Astrocyte of the spinal cord (primary cell): ENCODE measurements at regions not wholly inside any gene's neighbourhood (a gene's known extent, or its start where the extent isn't known, plus 50 kb on each side); places are given as distances from the start of the nearest gene placed in this dataset.

Experiments used
- DNase-seq: peaks from one replicate; pipeline ENCODE4 v3.0.0; 2011; ENCODE audit warnings: low read depth, low spot score
- H3K4me3 ChIP-seq: 2 replicates; pipeline ENCODE4 v1.5.1; 2011; ENCODE audit warnings: low read depth, mild to moderate bottlenecking, low read length, moderate library complexity
- CTCF ChIP-seq: IDR thresholded peaks from 2 replicates; pipeline ENCODE4 v1.5.1; 2012; ENCODE audit warnings: low read depth, mild to moderate bottlenecking, low read length, inconsistent platforms
- in situ Hi-C: cut with HindIII; loops from 2 replicates; pipeline ENCODE4 v1.10.0; 2017; ENCODE audit warnings: low sequenced_read_pairs

- in situ Hi-C loops = no loop called here
- no peak for TF ChIP-seq CTCF
- DNase-seq = no peak
- H3K4me3 ChIP-seq = no peak overlapping the region
Measured at GRCh38 chr2:88811233-88811632, 119.8 kb downstream of the RPIA start.

- DNase-seq = no peak
- TF ChIP-seq CTCF = no peak
- in situ Hi-C loops = no loop called here
- no peak overlapping the region for H3K4me3 ChIP-seq
Measured at GRCh38 chr2:88811681-88812080, 120.2 kb downstream of the RPIA start.

GRCh38 chr2:88813612-88814011 lies 122.1 kb downstream of the RPIA start:
- H3K4me3 ChIP-seq = no peak overlapping the region
- no peak for DNase-seq
- in situ Hi-C loops = no loop called here
- no peak for TF ChIP-seq CTCF

- in situ Hi-C loops = no loop called here
- no peak for DNase-seq
- H3K4me3 ChIP-seq = no peak overlapping the region
- TF ChIP-seq CTCF = no peak
Measured at GRCh38 chr2:88815282-88815681, 123.8 kb downstream of the RPIA start.

GRCh38 chr2:88815697-88816096 lies 124.2 kb downstream of the RPIA start:
- DNase-seq = no peak
- in situ Hi-C loops = no loop called here
- H3K4me3 ChIP-seq = no peak overlapping the region
- TF ChIP-seq CTCF = no peak

GRCh38 chr2:88818381-88818780 lies 126.9 kb downstream of the RPIA start:
- H3K4me3 ChIP-seq = no peak overlapping the region
- in situ Hi-C loops = no loop called here
- no peak for DNase-seq
- TF ChIP-seq CTCF = no peak

- H3K4me3 ChIP-seq = no peak overlapping the region
- no peak for TF ChIP-seq CTCF
- no peak for DNase-seq
- in situ Hi-C loops = no loop called here
Measured at GRCh38 chr2:88824951-88825350, 133.5 kb downstream of the RPIA start.
